GM23338 (cell line): ENCODE measurements at regions not wholly inside any gene's neighbourhood (a gene's known extent, or its start where the extent isn't known, plus 50 kb on each side); places are given as distances from the start of the nearest gene placed in this dataset.

Source experiments
- ATAC-seq: fragments of 200-7000 bp; cut with Tn5 transposase; 3 replicates; pipeline ENCODE4 v1.9.1; 2020
- DNase-seq: peaks from one replicate; pipeline ENCODE4 v3.0.0-alpha.2; 2015; ENCODE audit warnings: low spot score
- H2AFZ ChIP-seq: fragments of 200-600 bp; sonication (generic); 2 replicates; pipeline ENCODE4 v1.8.0; 2016; ENCODE audit warnings: antibody characterized with exemption, mild to moderate bottlenecking, moderate library complexity
- H3F3A ChIP-seq: fragments of 200-600 bp; sonication (generic); replicated peaks from 2 replicates; pipeline ENCODE4 v1.8.0; 2017; ENCODE audit warnings: antibody characterized with exemption, mixed run types, low read depth
- H3K27ac ChIP-seq: fragments of 200-600 bp; sonication (generic); 2 replicates; pipeline ENCODE4 v1.6.1; 2016; ENCODE audit warnings: low read depth
- H3K27me3 ChIP-seq: fragments of 200-600 bp; sonication (generic); 2 replicates; pipeline ENCODE4 v1.8.0; 2016; ENCODE audit warnings: mild to moderate bottlenecking, mixed run types, moderate library complexity; ENCODE audit not compliant: insufficient read depth
- H3K36me3 ChIP-seq: fragments of 200-600 bp; sonication (generic); 2 replicates; pipeline ENCODE4 v1.8.0; 2016; ENCODE audit warnings: mild to moderate bottlenecking; ENCODE audit not compliant: insufficient read depth
- H3K4me1 ChIP-seq: fragments of 200-600 bp; sonication (generic); 2 replicates; pipeline ENCODE4 v1.8.0; 2016; ENCODE audit warnings: mild to moderate bottlenecking, moderate library complexity; ENCODE audit not compliant: insufficient read depth
- H3K4me2 ChIP-seq: fragments of 200-600 bp; sonication (generic); 2 replicates; pipeline ENCODE4 v1.7.1; 2017; ENCODE audit warnings: mixed run types
- H3K4me3 ChIP-seq: fragments of 200-600 bp; sonication (generic); 2 replicates; pipeline ENCODE4 v1.6.1; 2016; ENCODE audit warnings: mixed run types
- H3K79me2 ChIP-seq: fragments of 200-600 bp; sonication (generic); replicated peaks from 2 replicates; pipeline ENCODE4 v1.8.0; 2017; ENCODE audit warnings: mild to moderate bottlenecking; ENCODE audit not compliant: insufficient read depth
- H3K9me2 ChIP-seq: fragments of 200-600 bp; sonication (generic); 2 replicates; pipeline ENCODE4 v1.8.0; 2017; ENCODE audit not compliant: insufficient read depth
- H4K20me1 ChIP-seq: fragments of 200-600 bp; sonication (generic); replicated peaks from 2 replicates; pipeline ENCODE4 v1.8.0; 2017; ENCODE audit warnings: mild to moderate bottlenecking; ENCODE audit not compliant: insufficient read depth
- H3K27ac Mint-ChIP-seq: 2 replicates; pipeline ENCODE4 v1.8.0; 2020; ENCODE audit warnings: inconsistent platforms, mild to moderate bottlenecking, moderate library complexity, mixed read lengths
- H3K27me3 Mint-ChIP-seq: 3 replicates; pipeline ENCODE4 v1.8.0; 2022; ENCODE audit warnings: low read depth, mild to moderate bottlenecking, moderate library complexity, mixed read lengths, inconsistent platforms; ENCODE audit not compliant: insufficient read depth, poor library complexity
- H3K36me3 Mint-ChIP-seq: 3 replicates; pipeline ENCODE4 v1.8.0; 2021; ENCODE audit warnings: low read depth, mild to moderate bottlenecking, inconsistent platforms, moderate library complexity, mixed read lengths
- H3K4me1 Mint-ChIP-seq: 3 replicates; pipeline ENCODE4 v1.8.0; 2020; ENCODE audit warnings: mild to moderate bottlenecking, inconsistent platforms, mixed read lengths
- H3K4me3 Mint-ChIP-seq: 3 replicates; pipeline ENCODE4 v1.8.0; 2021; ENCODE audit warnings: moderate library complexity, mild to moderate bottlenecking, inconsistent platforms, mixed read lengths
- H3K9me3 Mint-ChIP-seq: 3 replicates; pipeline ENCODE4 v1.8.0; 2020; ENCODE audit warnings: moderate library complexity, mild to moderate bottlenecking, inconsistent platforms, mixed read lengths
- CREB1 ChIP-seq: fragments of 250-450 bp; sonication (Bioruptor Pico); IDR thresholded peaks from 2 replicates; pipeline ENCODE4 v1.5.0; 2020; ENCODE audit warnings: low read depth, mild to moderate bottlenecking, moderate library complexity
- ETS1 ChIP-seq: IDR thresholded peaks from 2 replicates; pipeline ENCODE4 v1.6.1; 2016; ENCODE audit warnings: antibody characterized with exemption
- ZNF114 ChIP-seq: fragments of 250-450 bp; sonication (Bioruptor Pico); IDR thresholded peaks from 2 replicates; pipeline ENCODE4 v1.5.0; 2020; ENCODE audit warnings: mild to moderate bottlenecking, moderate library complexity
- ZNF462 ChIP-seq: fragments of 250-450 bp; sonication (Bioruptor Pico); IDR thresholded peaks from 2 replicates; pipeline ENCODE4 v1.5.0; 2020; ENCODE audit warnings: mild to moderate bottlenecking, moderate library complexity
- TF ChIP-seq, protein P1 (sequence below), 2 experiments: fragments of 200-600 bp in 1 of 2; sonication (generic) in 1 of 2; conservative IDR thresholded peaks; 2 replicates each; pipeline versions ENCODE4 v1.5.1 to v1.6.1; 2016 to 2017; ENCODE audit warnings: antibody characterized with exemption in 2 of 2, low read depth in 2 of 2, mild to moderate bottlenecking in 2 of 2, moderate library complexity in 1 of 2

DNA sequence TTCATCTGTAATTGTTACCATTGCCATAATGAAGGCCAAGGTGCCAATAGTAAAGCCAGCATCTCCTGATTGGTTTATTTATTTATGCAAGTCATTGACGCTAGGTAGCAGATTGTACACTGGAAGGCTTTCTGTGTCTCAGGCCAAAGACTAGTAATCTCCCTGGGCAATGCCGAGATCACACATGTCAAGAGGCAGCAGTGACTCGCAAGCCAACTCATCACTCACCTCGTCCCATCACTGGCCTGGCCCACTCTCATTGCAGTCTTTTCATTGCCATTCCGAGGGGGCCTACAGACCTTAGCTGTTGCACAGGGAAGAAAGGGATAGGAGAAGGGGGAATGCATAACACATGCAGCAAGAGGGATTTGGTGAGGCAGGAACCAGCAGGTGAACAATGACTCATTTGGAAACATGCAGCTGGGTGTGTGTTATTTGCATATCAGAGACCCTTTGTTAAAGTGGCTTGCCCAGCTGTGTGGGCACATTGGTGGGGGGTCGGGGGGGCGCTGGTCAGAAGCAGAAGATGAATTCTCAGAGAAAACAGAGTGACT is 448.7 kb upstream of the HNRNPA3 start:
- H4K20me1 ChIP-seq = no peaks in the 10 kb centered on the region
- no peak overlapping the region for H2AFZ ChIP-seq
- peaks cover 7% of the 10 kb centered on the region; the same call in 1 of the 2 replicates for H3F3A ChIP-seq
- H3K4me3 ChIP-seq = peak overlapping the region; percentile 10; the same call in 1 of the 2 replicates
- H3K79me2 ChIP-seq = no peaks in the 10 kb centered on the region
- Mint-ChIP-seq H3K36me3 (peaks cover 3% of the 10 kb centered on the region; the same call in 1 of the 3 replicates), H3K27me3 (peaks cover 7% of the 10 kb centered on the region), H3K4me3 (peak overlapping the region; percentile 30), H3K4me1 (peaks cover 44% of the 10 kb centered on the region), H3K9me3 (peaks cover 5% of the 10 kb centered on the region; the same call in 1 of the 3 replicates), H3K27ac (peak overlapping the region; percentile 94)
- H3K27ac ChIP-seq = peak overlapping the region; percentile 95
- DNase-seq = peak; percentile 82
- no peaks in the 10 kb centered on the region for H3K27me3 ChIP-seq
- peaks cover 36% of the 10 kb centered on the region for H3K4me1 ChIP-seq
- 0 out of 2 replicates have a peak, but pooled peaks have one; percentile 41 for TF ChIP-seq ZNF114
- peak; percentile 80 for TF ChIP-seq ZNF462 (CRISPR knock-in tag)
- TF ChIP-seq CREB1 (CRISPR knock-in tag) = peak; percentile 65
- TF ChIP-seq, protein P1, sequence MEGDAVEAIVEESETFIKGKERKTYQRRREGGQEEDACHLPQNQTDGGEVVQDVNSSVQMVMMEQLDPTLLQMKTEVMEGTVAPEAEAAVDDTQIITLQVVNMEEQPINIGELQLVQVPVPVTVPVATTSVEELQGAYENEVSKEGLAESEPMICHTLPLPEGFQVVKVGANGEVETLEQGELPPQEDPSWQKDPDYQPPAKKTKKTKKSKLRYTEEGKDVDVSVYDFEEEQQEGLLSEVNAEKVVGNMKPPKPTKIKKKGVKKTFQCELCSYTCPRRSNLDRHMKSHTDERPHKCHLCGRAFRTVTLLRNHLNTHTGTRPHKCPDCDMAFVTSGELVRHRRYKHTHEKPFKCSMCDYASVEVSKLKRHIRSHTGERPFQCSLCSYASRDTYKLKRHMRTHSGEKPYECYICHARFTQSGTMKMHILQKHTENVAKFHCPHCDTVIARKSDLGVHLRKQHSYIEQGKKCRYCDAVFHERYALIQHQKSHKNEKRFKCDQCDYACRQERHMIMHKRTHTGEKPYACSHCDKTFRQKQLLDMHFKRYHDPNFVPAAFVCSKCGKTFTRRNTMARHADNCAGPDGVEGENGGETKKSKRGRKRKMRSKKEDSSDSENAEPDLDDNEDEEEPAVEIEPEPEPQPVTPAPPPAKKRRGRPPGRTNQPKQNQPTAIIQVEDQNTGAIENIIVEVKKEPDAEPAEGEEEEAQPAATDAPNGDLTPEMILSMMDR (conservative IDR thresholded peaks at IDR 0.05; ENCODE audit: low read depth in 2 of 2) = no peak; a peak in 1 of 4 replicates
- no peak for TF ChIP-seq ETS1
- no peaks in the 10 kb centered on the region for H3K36me3 ChIP-seq
- H3K9me2 ChIP-seq = 0 out of 2 replicates have a peak, but pooled peaks cover 3% of the 10 kb centered on the region
- peak; percentile 96 for ATAC-seq
- H3K4me2 ChIP-seq = peak overlapping the region; percentile 64
